Astrocyte of the cerebellum (primary cell): ENCODE measurements at regions not wholly inside any gene's neighbourhood (a gene's known extent, or its start where the extent isn't known, plus 50 kb on each side); places are given as distances from the start of the nearest gene placed in this dataset.
"Not testable (repeated sequence)": the region's sequence is repeated elsewhere in the genome, so short reads cannot be mapped to it uniquely, and the experiment has no call there.

ENCODE experiments used
- DNase-seq: peaks from one replicate; pipeline ENCODE4 v3.0.0-alpha.2; 2011; ENCODE audit warnings: low read depth
- H3K4me3 ChIP-seq: 2 replicates; pipeline ENCODE4 v1.5.1; 2011; ENCODE audit warnings: mild to moderate bottlenecking, low read depth, low read length, moderate library complexity
- in situ Hi-C: cut with HindIII; loops from 2 replicates; pipeline ENCODE4 v1.10.0; 2017; ENCODE audit warnings: low sequenced_read_pairs
- TF ChIP-seq, protein P1 (sequence below): IDR thresholded peaks from 2 replicates; pipeline ENCODE4 v1.5.1; 2012; ENCODE audit warnings: low read length, low read depth, moderate library complexity, mild to moderate bottlenecking; ENCODE audit errors: missing control alignments

DNA sequence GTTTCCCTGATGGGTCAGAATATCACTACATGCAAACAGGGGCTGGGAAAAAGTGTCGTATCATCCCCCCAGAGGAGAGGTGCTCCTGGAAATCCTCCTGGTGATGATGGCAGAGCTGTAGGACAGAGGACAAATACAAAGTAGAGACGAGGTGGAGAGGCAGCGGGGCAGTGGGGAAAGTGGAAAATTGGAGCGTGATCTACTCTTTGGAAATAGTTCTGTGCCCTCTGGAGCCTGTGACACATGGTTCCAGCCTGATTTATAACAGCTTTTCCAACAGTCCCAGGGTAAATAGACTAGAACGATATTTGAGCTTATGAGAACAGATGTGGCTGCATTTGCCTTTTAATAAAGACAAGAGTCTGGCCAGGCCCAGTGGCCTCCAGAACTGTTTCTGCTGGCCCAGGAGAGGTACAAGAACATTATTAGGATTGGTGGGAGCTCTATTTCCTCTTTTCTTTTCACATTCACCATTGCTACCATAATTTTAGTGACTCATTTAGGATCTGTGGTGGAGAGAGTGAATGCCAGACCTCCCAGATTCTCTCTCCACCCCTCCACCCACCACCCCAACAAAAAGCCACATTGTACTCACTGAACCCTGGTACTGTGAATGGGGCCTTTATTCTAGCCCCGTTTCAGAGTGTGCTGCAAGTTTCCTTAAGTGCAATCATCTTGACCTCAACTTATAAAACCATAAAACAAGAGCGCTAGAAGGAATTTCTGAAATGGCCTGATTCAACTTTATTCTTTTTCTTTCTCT lies 78.3 kb downstream of the BTBD3 start:
- no peak for DNase-seq
- TF ChIP-seq, protein P1, sequence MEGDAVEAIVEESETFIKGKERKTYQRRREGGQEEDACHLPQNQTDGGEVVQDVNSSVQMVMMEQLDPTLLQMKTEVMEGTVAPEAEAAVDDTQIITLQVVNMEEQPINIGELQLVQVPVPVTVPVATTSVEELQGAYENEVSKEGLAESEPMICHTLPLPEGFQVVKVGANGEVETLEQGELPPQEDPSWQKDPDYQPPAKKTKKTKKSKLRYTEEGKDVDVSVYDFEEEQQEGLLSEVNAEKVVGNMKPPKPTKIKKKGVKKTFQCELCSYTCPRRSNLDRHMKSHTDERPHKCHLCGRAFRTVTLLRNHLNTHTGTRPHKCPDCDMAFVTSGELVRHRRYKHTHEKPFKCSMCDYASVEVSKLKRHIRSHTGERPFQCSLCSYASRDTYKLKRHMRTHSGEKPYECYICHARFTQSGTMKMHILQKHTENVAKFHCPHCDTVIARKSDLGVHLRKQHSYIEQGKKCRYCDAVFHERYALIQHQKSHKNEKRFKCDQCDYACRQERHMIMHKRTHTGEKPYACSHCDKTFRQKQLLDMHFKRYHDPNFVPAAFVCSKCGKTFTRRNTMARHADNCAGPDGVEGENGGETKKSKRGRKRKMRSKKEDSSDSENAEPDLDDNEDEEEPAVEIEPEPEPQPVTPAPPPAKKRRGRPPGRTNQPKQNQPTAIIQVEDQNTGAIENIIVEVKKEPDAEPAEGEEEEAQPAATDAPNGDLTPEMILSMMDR = no peak
- in situ Hi-C loops = no loop called here
- H3K4me3 ChIP-seq = no peak overlapping the region

DNA sequence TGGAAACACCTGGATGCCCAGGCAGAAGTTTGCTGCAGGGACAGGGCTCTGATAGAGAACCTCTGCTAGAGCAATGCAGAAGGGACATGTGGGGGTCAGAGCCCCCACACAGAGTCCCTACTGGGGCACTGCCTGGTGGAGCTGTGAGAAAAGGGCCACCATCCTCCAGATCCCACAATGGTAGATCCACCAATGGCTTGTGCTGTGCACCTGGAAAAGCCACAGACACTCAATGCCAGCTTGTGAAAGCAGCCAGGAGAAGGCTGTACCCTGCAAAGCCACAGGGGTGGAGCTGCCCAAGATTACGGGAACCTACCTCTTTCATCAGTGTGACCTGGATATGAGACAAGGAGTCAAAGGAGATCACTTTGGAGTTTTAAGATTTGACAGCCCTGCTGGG lies 87.1 kb downstream of the BTBD3 start:
- DNase-seq, H3K4me3 ChIP-seq, in situ Hi-C loops: not testable (repeated sequence)

DNA sequence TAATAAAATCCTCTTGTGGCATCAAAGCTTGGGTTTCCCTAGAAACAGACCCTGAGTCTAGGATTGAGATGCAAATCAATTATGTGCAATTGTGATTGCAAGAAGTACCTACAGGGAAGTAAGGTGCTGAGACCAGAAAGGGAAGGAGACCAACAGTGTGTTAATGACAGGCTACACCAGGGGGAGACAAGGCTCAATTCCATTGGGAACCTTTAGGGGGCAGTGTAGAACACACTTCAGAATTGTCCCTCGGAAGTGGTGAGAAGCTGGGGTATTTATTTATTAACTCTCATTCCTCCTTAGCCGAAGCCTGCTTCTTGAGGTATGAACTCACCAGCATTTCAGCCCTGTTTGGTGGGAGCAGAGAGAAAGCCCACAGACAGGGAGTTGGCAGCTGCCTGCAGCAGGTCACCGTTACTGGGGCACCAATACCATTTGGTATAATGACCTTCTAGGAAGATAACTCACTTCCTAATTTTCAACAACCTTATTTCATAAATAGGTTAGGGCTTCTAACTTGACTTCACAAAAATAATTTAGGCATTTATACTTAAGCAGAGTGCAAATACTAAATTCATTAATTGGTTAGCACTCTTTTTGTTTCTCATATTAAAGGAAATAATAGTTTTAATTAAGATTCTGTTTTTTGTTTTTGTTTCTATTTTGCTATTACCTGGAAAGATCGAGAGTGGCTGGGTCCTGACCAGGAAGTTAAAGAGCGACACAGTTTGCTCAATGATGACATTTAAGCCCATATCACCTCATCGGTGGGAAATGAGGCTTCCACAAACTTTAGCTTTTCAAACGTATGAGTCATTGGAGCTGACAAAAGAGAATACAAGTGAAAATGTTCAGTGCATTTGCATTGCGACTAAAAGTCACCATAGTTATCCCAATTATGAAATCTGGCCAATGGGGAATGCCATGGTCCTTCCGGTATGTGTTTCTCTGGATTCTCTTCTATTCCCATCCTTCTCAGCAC lies 94.8 kb downstream of the BTBD3 start:
- DNase-seq = peak; percentile 19
- in situ Hi-C loops = no loop called here
- TF ChIP-seq, protein P1 = peak; percentile 93
- no peak overlapping the region for H3K4me3 ChIP-seq

DNA sequence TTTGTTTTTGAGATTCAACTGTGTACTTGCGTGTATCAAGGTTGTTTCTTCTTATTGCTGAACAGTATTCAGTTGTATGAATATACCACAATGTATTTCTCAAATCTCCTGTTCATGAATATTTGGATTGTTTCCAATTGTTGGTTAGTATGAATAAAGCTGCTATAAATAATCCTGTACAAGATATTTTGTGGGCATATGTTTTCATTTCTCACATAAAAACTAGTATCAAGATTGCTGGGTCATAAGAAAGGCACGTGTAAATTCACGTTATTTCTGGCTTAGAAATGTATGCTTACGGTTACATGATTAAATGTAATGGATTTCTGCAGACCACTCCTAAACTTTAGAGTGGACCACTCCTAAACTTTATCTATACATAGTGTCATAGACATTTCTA lies 96.6 kb downstream of the BTBD3 start:
- no peak for DNase-seq
- in situ Hi-C loops = no loop called here
- TF ChIP-seq, protein P1 = no peak
- no peak overlapping the region for H3K4me3 ChIP-seq

DNA sequence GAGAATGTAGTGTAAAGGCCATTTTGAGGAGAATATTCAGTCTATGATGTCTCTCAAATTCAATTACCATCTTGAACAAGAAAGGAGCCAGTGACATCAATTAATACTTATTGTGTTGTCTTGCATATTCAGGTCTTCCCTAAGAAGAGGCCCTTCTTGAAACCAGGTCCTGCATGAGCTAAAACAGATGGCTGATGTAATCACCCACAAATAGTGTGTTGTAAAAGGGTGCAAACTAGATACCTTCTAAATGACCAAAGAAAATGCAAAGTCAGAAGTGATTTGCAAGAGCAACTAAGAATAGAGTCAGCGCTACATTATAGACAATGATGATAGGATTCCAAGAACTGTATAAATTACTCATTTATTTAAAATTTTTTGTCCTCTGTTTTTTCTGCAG lies 97.0 kb downstream of the BTBD3 start:
- in situ Hi-C loops = no loop called here
- TF ChIP-seq, protein P1 = no peak
- DNase-seq = no peak

DNA sequence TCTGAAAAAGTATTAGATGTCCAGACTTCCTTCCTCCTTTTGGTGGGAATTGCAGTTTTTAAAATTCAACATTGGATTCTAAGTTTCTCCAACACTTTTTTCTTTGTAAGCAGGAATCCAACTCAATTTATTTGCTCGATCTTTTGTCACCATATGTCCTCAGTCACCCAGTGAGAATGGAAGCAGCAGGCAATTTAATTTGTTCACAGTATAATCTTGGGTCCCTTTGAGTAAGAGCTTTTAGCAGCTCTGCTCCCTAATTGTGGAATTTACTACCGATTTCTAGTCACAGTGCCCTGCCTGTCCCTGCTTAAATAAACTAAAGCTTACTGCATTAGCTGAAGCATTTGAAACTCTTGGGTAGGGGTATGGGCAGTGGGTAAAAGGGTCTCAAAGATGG lies 98.6 kb downstream of the BTBD3 start:
- no peak overlapping the region for H3K4me3 ChIP-seq
- TF ChIP-seq, protein P1 = no peak
- DNase-seq = no peak
- in situ Hi-C loops = no loop called here

More for the DNA sequence above, 97.0 kb downstream of the BTBD3 start:
- no peak overlapping the region for H3K4me3 ChIP-seq
